GM10266 (cell line): ENCODE measurements at regions not wholly inside any gene's neighbourhood (a gene's known extent, or its start where the extent isn't known, plus 50 kb on each side); places are given as distances from the start of the nearest gene placed in this dataset.

Experiments used
- DNase-seq: peaks from one replicate; pipeline ENCODE4 v3.0.0; 2012; ENCODE audit errors: extremely low spot score
- CTCF ChIP-seq: IDR thresholded peaks from 2 replicates; pipeline ENCODE4 v1.5.1; 2012; ENCODE audit warnings: mild to moderate bottlenecking, low read depth; ENCODE audit not compliant: control insufficient read depth, insufficient read depth; ENCODE audit errors: missing control alignments

GRCh38 chr11:112731538-112731937 lies 229.7 kb upstream of the NCAM1 start:
- DNase-seq: no peak
- TF ChIP-seq CTCF: no peak

- no peak for TF ChIP-seq CTCF
- DNase-seq: no peak
Measured at GRCh38 chr11:112732031-112732430, 229.2 kb upstream of the NCAM1 start.

GRCh38 chr11:112734207-112734606 lies 227.0 kb upstream of the NCAM1 start:
- no peak for TF ChIP-seq CTCF
- peak; percentile 23 for DNase-seq

GRCh38 chr11:112735470-112735869 lies 225.8 kb upstream of the NCAM1 start:
- no peak for DNase-seq
- no peak for TF ChIP-seq CTCF

- no peak for TF ChIP-seq CTCF
- DNase-seq: no peak
Measured at GRCh38 chr11:112744041-112744440, 217.2 kb upstream of the NCAM1 start.

- no peak for DNase-seq
- TF ChIP-seq CTCF: no peak
Measured at GRCh38 chr11:112745973-112746372, 215.2 kb upstream of the NCAM1 start.

- no peak for TF ChIP-seq CTCF
- DNase-seq: no peak
Measured at GRCh38 chr11:112748252-112748651, 213.0 kb upstream of the NCAM1 start.
